ENCODE measurements at regions not wholly inside any gene's neighbourhood (a gene's known extent, or its start where the extent isn't known, plus 50 kb on each side); places are given as distances from the start of the nearest gene placed in this dataset.

GRCh38 chr9:96038271-96038670 is 162.8 kb downstream of the ERCC6L2 start:
- H3F3A ChIP-seq (ENCODE audit: insufficient read depth, low read length, poor library complexity, severe bottlenecking), result no peaks in the 10 kb centered on the region
- no peak overlapping the region for H3K4me3 ChIP-seq (ENCODE audit: low read length)
- H3K36me3 ChIP-seq (ENCODE audit: insufficient read depth, low read length), result no peaks in the 10 kb centered on the region
- H3K27ac ChIP-seq (ENCODE audit: low read length), result no peak overlapping the region
- no peak overlapping the region for H3K4me2 ChIP-seq (ENCODE audit: low read length)
- no peaks in the 10 kb centered on the region for H3K9me2 ChIP-seq (ENCODE audit: insufficient read depth, low read length)
- H2AFZ ChIP-seq (ENCODE audit: low read depth, low read length), result no peak overlapping the region
- H3K27me3 ChIP-seq (ENCODE audit: insufficient read depth, low read depth, low read length), result no peaks in the 10 kb centered on the region
- TF ChIP-seq MXI1 (conservative IDR thresholded peaks at IDR 0.05; ENCODE audit: poor library complexity, severe bottlenecking) (no peak), EP300 (conservative IDR thresholded peaks at IDR 0.05; ENCODE audit: poor library complexity, severe bottlenecking) (no peak), CTCF (IDR thresholded peaks at IDR 0.05; ENCODE audit: poor library complexity, severe bottlenecking) (no peak), REST (IDR thresholded peaks at IDR 0.05; ENCODE audit: borderline replicate concordance) (no peak), EZH2 (IDR thresholded peaks at IDR 0.05; ENCODE audit: borderline replicate concordance, insufficient read depth, low read length, poor library complexity, severe bottlenecking) (no peak)
- no peak overlapping the region for H3K9ac ChIP-seq (ENCODE audit: low read length)
- H3K9me3 ChIP-seq (ENCODE audit: low read length), result no peaks in the 10 kb centered on the region
- H3K79me2 ChIP-seq (replicated peaks; ENCODE audit: insufficient read depth, low read length), result no peaks in the 10 kb centered on the region
- no peaks in the 10 kb centered on the region for H4K20me1 ChIP-seq (ENCODE audit: insufficient read depth)

- H3K9me2 ChIP-seq (ENCODE audit: insufficient read depth, low read length), result no peaks in the 10 kb centered on the region
- no peak overlapping the region for H2AFZ ChIP-seq (ENCODE audit: low read depth, low read length)
- no peaks in the 10 kb centered on the region for H3K36me3 ChIP-seq (ENCODE audit: insufficient read depth, low read length)
Observed at GRCh38 chr9:96034553-96035122, 159.1 kb downstream of the ERCC6L2 start.

More at GRCh38 chr9:96034553-96035122, 159.1 kb downstream of the ERCC6L2 start:
- H3K27ac ChIP-seq (ENCODE audit: low read length), result no peak overlapping the region
- no peaks in the 10 kb centered on the region for H4K20me1 ChIP-seq (ENCODE audit: insufficient read depth)
- H3K4me2 ChIP-seq (ENCODE audit: low read length), result no peak overlapping the region
- no peaks in the 10 kb centered on the region for H3F3A ChIP-seq (ENCODE audit: insufficient read depth, low read length, poor library complexity, severe bottlenecking)
- no peaks in the 10 kb centered on the region for H3K27me3 ChIP-seq (ENCODE audit: insufficient read depth, low read depth, low read length)
- H3K4me3 ChIP-seq (ENCODE audit: low read length), result no peak overlapping the region
- no peaks in the 10 kb centered on the region for H3K9me3 ChIP-seq (ENCODE audit: low read length)
- no peaks in the 10 kb centered on the region for H3K79me2 ChIP-seq (replicated peaks; ENCODE audit: insufficient read depth, low read length)
- TF ChIP-seq TAF1 (IDR thresholded peaks at IDR 0.05; ENCODE audit: low read depth) (no peak), POLR2AphosphoS5 (IDR thresholded peaks at IDR 0.05) (no peak), RAD21 (conservative IDR thresholded peaks at IDR 0.05) (no peak), MXI1 (conservative IDR thresholded peaks at IDR 0.05; ENCODE audit: poor library complexity, severe bottlenecking) (no peak), REST (IDR thresholded peaks at IDR 0.05; ENCODE audit: borderline replicate concordance) (no peak), EZH2 (IDR thresholded peaks at IDR 0.05; ENCODE audit: borderline replicate concordance, insufficient read depth, low read length, poor library complexity, severe bottlenecking) (no peak), CTCF (IDR thresholded peaks at IDR 0.05; ENCODE audit: poor library complexity, severe bottlenecking) (no peak), EP300 (conservative IDR thresholded peaks at IDR 0.05; ENCODE audit: poor library complexity, severe bottlenecking) (no peak), SMC3 (conservative IDR thresholded peaks at IDR 0.05; ENCODE audit: poor library complexity) (no peak)
- no peak overlapping the region for H3K9ac ChIP-seq (ENCODE audit: low read length)

Measured in neural cell (in vitro differentiated cells).